Neural progenitor cell (in vitro differentiated cells): ENCODE measurements at regions not wholly inside any gene's neighbourhood (a gene's known extent, or its start where the extent isn't known, plus 50 kb on each side); places are given as distances from the start of the nearest gene placed in this dataset.
"Not testable (repeated sequence)": the region's sequence is repeated elsewhere in the genome, so short reads cannot be mapped to it uniquely, and the experiment has no call there.

Experiments used
- DNase-seq: peaks from one replicate; pipeline ENCODE4 v3.0.0-alpha.2; 2016; ENCODE audit warnings: low spot score
- H2AFZ ChIP-seq: fragments of 200-600 bp; sonication (generic); replicated peaks from 2 replicates; pipeline ENCODE4 v1.6.1; 2016; ENCODE audit warnings: antibody characterized with exemption
- H3F3A ChIP-seq: fragments of 200-600 bp; sonication (generic); 2 replicates; pipeline ENCODE4 v1.6.1; 2016; ENCODE audit warnings: antibody characterized with exemption, low read depth
- H3K27ac ChIP-seq: fragments of 200-600 bp; sonication (generic); 2 replicates; pipeline ENCODE4 v1.5.1; 2016; ENCODE audit warnings: mild to moderate bottlenecking
- H3K27me3 ChIP-seq: fragments of 200-600 bp; sonication (generic); 2 replicates; pipeline ENCODE4 v1.6.1; 2016; ENCODE audit warnings: mild to moderate bottlenecking, moderate library complexity
- H3K36me3 ChIP-seq: fragments of 200-600 bp; sonication (generic); 2 replicates; pipeline ENCODE4 v1.5.1; 2016
- H3K4me1 ChIP-seq: fragments of 200-600 bp; sonication (generic); 2 replicates; pipeline ENCODE4 v1.6.1; 2016; ENCODE audit warnings: mixed run types
- H3K4me2 ChIP-seq: fragments of 200-600 bp; sonication (generic); 2 replicates; pipeline ENCODE4 v1.6.1; 2016
- H3K4me3 ChIP-seq: fragments of 200-600 bp; sonication (generic); 2 replicates; pipeline ENCODE4 v1.5.1; 2016
- H3K79me2 ChIP-seq: fragments of 200-600 bp; sonication (generic); 2 replicates; pipeline ENCODE4 v1.6.1; 2016; ENCODE audit warnings: low read depth
- H3K9ac ChIP-seq: fragments of 200-600 bp; sonication (generic); 2 replicates; pipeline ENCODE4 v1.6.1; 2016
- H3K9me3 ChIP-seq: fragments of 200-600 bp; sonication (generic); 2 replicates; pipeline ENCODE4 v1.5.1; 2016; ENCODE audit warnings: low read depth
- H4K20me1 ChIP-seq: fragments of 200-600 bp; sonication (generic); 2 replicates; pipeline ENCODE4 v1.6.1; 2016; ENCODE audit warnings: low read depth
- H3K27ac Mint-ChIP-seq: 3 replicates; pipeline ENCODE4 v1.8.0; 2021; ENCODE audit warnings: mixed read lengths
- H3K27me3 Mint-ChIP-seq: 2 replicates; pipeline ENCODE4 v1.8.0; 2022; ENCODE audit warnings: low read depth, mild to moderate bottlenecking, inconsistent platforms, moderate library complexity, mixed read lengths; ENCODE audit not compliant: insufficient read depth
- H3K36me3 Mint-ChIP-seq: 3 replicates; pipeline ENCODE4 v1.8.0; 2021; ENCODE audit warnings: mixed read lengths
- H3K4me1 Mint-ChIP-seq: 3 replicates; pipeline ENCODE4 v1.8.0; 2021; ENCODE audit warnings: mixed read lengths
- H3K4me3 Mint-ChIP-seq: 3 replicates; pipeline ENCODE4 v1.8.0; 2021; ENCODE audit warnings: mild to moderate bottlenecking, moderate library complexity, mixed read lengths
- H3K9me3 Mint-ChIP-seq: 3 replicates; pipeline ENCODE4 v1.8.0; 2020; ENCODE audit warnings: mixed read lengths
- EZH2 ChIP-seq: fragments of 200-600 bp; sonication (generic); IDR thresholded peaks from 2 replicates; pipeline ENCODE4 v1.6.1; 2017; ENCODE audit warnings: antibody characterized with exemption, mild to moderate bottlenecking, moderate library complexity
- EZH2phosphoT487 ChIP-seq: fragments of 200-600 bp; sonication (generic); IDR thresholded peaks from 2 replicates; pipeline ENCODE4 v1.6.1; 2017; ENCODE audit warnings: antibody characterized with exemption
- TF ChIP-seq, protein P1 (sequence below): fragments of 200-600 bp; sonication (generic); IDR thresholded peaks from 2 replicates; pipeline ENCODE4 v1.5.1; 2017; ENCODE audit warnings: antibody characterized with exemption, mild to moderate bottlenecking

DNA sequence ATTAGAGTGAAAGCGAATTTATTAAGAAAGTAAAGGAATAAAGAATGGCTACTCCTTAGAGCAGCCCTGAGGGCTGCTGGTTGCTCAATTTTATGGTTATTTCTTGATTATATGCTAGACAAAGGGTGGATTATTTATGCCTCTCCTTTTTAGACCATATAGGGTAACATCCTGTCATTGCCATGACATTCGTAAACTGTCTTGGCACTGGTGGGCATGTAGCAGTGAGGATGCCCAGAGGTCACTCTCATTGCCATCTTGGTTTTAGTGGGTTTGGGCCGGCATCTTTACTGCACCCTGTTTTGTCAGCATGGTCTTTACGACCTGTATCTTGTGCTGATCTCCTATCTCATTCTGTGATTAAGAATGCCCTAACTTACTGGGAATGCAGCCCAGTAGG is 58.2 kb downstream of the TANC2 start:
- Histone ChIP-seq H3F3A (no peaks in the 10 kb centered on the region), H4K20me1 (no peaks in the 10 kb centered on the region), H3K9me3 (no peaks in the 10 kb centered on the region), H3K79me2 (no peaks in the 10 kb centered on the region), H2AFZ (no peak overlapping the region), H3K27me3 (no peaks in the 10 kb centered on the region), H3K36me3 (no peaks in the 10 kb centered on the region), H3K4me2 (no peak overlapping the region), H3K27ac (no peak overlapping the region), H3K4me1 (no peaks in the 10 kb centered on the region), H3K9ac (no peak overlapping the region), H3K4me3 (no peak overlapping the region)
- TF ChIP-seq, protein P1, sequence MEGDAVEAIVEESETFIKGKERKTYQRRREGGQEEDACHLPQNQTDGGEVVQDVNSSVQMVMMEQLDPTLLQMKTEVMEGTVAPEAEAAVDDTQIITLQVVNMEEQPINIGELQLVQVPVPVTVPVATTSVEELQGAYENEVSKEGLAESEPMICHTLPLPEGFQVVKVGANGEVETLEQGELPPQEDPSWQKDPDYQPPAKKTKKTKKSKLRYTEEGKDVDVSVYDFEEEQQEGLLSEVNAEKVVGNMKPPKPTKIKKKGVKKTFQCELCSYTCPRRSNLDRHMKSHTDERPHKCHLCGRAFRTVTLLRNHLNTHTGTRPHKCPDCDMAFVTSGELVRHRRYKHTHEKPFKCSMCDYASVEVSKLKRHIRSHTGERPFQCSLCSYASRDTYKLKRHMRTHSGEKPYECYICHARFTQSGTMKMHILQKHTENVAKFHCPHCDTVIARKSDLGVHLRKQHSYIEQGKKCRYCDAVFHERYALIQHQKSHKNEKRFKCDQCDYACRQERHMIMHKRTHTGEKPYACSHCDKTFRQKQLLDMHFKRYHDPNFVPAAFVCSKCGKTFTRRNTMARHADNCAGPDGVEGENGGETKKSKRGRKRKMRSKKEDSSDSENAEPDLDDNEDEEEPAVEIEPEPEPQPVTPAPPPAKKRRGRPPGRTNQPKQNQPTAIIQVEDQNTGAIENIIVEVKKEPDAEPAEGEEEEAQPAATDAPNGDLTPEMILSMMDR = no peak
- TF ChIP-seq EZH2 (no peak), EZH2phosphoT487 (no peak)
- Mint-ChIP-seq H3K36me3 (no peaks in the 10 kb centered on the region), H3K4me3 (no peak overlapping the region), H3K4me1 (no peaks in the 10 kb centered on the region), H3K9me3 (peaks cover 11% of the 10 kb centered on the region), H3K27ac (no peak overlapping the region), H3K27me3 (peaks cover 2% of the 10 kb centered on the region)
- DNase-seq = no peak

DNA sequence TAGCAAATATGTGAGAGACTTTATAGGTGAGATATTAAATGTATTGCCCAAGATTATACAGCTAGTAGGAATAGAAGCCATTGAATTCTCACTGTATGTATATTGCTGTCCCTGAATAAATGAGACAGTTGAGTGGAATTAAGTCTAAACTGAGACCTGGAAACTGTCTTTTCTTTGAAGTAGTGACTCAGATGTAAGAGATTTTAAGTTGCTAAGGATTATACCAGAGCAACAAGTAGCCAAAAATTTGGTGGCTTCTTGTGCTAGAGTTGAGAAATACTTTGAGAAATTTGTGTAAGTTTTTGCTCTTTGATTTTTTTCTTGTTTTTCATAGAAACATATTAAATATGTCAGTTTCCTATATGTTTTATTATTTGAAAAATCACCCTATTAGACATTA is 58.7 kb downstream of the TANC2 start:
- Histone ChIP-seq H3K79me2 (no peaks in the 10 kb centered on the region), H3K36me3 (no peaks in the 10 kb centered on the region), H3K9me3 (no peaks in the 10 kb centered on the region), H3F3A (no peaks in the 10 kb centered on the region), H3K4me2 (no peak overlapping the region), H2AFZ (no peak overlapping the region), H3K27me3 (no peaks in the 10 kb centered on the region), H3K4me3 (no peak overlapping the region), H3K27ac (no peak overlapping the region), H3K9ac (no peak overlapping the region), H4K20me1 (no peaks in the 10 kb centered on the region), H3K4me1 (peaks cover 2% of the 10 kb centered on the region)
- H3K27ac Mint-ChIP-seq = no peak overlapping the region
- TF ChIP-seq, protein P1 = no peak
- TF ChIP-seq EZH2phosphoT487 = no peak
- TF ChIP-seq EZH2 = no peak
- H3K4me1 Mint-ChIP-seq = no peaks in the 10 kb centered on the region
- H3K9me3 Mint-ChIP-seq = peaks cover 11% of the 10 kb centered on the region
- DNase-seq = no peak
- no peaks in the 10 kb centered on the region for H3K36me3 Mint-ChIP-seq
- H3K27me3 Mint-ChIP-seq = peaks cover 2% of the 10 kb centered on the region
- H3K4me3 Mint-ChIP-seq = no peak overlapping the region

DNA sequence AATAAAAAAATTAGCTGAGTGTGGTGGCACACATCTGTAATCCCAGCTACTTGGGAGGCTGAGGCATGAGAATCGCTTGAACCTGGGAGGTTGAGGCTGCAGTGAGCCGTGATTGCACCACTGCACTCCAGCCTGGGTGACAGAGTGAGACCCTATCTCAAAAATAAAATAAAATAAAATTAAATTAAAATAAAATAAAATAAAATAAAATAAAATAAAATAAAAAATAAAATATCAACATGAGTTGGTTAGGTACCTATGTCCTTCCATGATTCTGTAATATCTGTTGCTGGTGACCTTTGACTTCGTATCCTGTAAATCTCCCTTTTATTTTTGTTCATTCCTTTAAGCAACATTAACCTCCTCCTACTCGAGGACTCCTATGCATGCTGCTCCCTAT is 59.6 kb downstream of the TANC2 start:
- H3K4me3 ChIP-seq, H4K20me1 ChIP-seq, H3K36me3 ChIP-seq, H3K4me2 ChIP-seq, H3K27me3 ChIP-seq, H3K9me3 ChIP-seq, H3K4me1 Mint-ChIP-seq, H3K9me3 Mint-ChIP-seq, H3K9ac ChIP-seq, H3K79me2 ChIP-seq, H3K4me1 ChIP-seq, H3F3A ChIP-seq, H3K27me3 Mint-ChIP-seq, DNase-seq, H3K27ac Mint-ChIP-seq, H2AFZ ChIP-seq, H3K4me3 Mint-ChIP-seq, H3K36me3 Mint-ChIP-seq, H3K27ac ChIP-seq: not testable (repeated sequence)

DNA sequence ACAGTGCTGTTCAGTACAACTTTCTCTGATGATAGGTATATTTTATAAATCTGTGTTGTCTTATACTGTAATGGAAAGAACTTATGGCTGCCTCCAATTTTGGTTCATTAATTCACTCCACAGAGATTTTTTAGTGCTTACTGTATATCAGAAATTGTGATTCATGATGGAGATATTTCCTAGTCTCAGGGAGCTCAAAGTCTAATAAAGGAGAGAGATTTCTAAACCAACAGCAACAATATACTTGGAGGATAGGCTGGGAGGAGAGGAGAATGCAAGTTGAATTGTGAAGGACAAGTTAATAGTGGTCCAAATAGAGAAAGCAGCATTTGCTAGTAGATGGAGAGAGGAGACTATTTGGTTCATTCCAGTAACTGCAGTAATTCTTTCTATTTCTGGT is 63.5 kb downstream of the TANC2 start:
- H3K27ac Mint-ChIP-seq = no peak overlapping the region
- H3K9me3 Mint-ChIP-seq = no peaks in the 10 kb centered on the region
- peaks cover 1% of the 10 kb centered on the region for H3K36me3 Mint-ChIP-seq
- no peak overlapping the region for H3K27ac ChIP-seq
- H3K36me3 ChIP-seq = no peaks in the 10 kb centered on the region
- H3K4me3 Mint-ChIP-seq = no peak overlapping the region
- H3K4me1 ChIP-seq = peaks cover 7% of the 10 kb centered on the region
- H3K9me3 ChIP-seq = no peaks in the 10 kb centered on the region
- H3K27me3 ChIP-seq = no peaks in the 10 kb centered on the region
- H3K27me3 Mint-ChIP-seq = no peaks in the 10 kb centered on the region
- no peaks in the 10 kb centered on the region for H3F3A ChIP-seq
- TF ChIP-seq EZH2phosphoT487 (no peak), EZH2 (no peak)
- TF ChIP-seq, protein P1 = no peak
- no peak overlapping the region for H3K9ac ChIP-seq
- H4K20me1 ChIP-seq = no peaks in the 10 kb centered on the region
- no peak overlapping the region for H3K4me3 ChIP-seq
- no peaks in the 10 kb centered on the region for H3K4me1 Mint-ChIP-seq
- no peak overlapping the region for H3K4me2 ChIP-seq
- H3K79me2 ChIP-seq = no peaks in the 10 kb centered on the region
- no peak for DNase-seq
- H2AFZ ChIP-seq = no peak overlapping the region
